ENCODE measurements at regions not wholly inside any gene's neighbourhood (a gene's known extent, or its start where the extent isn't known, plus 50 kb on each side); places are given as distances from the start of the nearest gene placed in this dataset.

DNA sequence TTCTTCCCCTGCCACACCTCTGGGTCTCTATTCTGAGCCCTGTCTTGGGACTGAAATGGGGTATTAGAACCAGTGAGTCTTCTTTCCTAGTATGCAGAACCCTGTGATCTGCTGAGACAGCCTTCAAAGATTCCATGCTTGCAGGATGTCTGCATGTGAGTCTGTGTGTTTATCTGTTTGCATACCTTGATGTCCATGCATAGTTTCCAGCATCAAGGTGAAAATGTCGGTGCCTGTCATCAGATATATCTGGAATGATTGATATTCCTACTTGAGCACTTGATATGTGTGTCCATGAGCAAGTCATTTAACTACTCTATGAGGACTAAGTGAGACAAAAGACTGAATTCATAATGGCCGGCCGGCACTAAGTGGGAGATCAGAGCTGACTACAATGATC, 117.0 kb upstream of the HS3ST1 start:
- Histone ChIP-seq H3K9me3 (ENCODE audit: control insufficient read depth in 4 of 4, low read length in 3 of 4) (no peaks in the 10 kb centered on the region), H3K27me3 (ENCODE audit: control insufficient read depth in 4 of 4, insufficient read depth in 4 of 4, low read length in 3 of 4) (no peaks in the 10 kb centered on the region), H3K36me3 (ENCODE audit: control insufficient read depth in 4 of 4, insufficient read depth in 3 of 4, low read depth in 1 of 4, low read length in 3 of 4) (no peaks in the 10 kb centered on the region), H3K4me3 (ENCODE audit: low read depth in 1 of 3, low read length in 3 of 3) (no peak overlapping the region), H3K27ac (ENCODE audit: low read depth in 1 of 2, low read length in 2 of 2) (no peak overlapping the region), H3K9ac (ENCODE audit: low read depth in 1 of 2, low read length in 2 of 2) (no peak overlapping the region), H3K4me1 (ENCODE audit: control insufficient read depth in 4 of 4, insufficient read depth in 4 of 4, low read length in 3 of 4) (no peaks in the 10 kb centered on the region)
- no peak for DNase-seq (ENCODE audit: low spot score)
- no peak for TF ChIP-seq NR2F2 (IDR thresholded peaks at IDR 0.05)
- TF ChIP-seq, protein P1, sequence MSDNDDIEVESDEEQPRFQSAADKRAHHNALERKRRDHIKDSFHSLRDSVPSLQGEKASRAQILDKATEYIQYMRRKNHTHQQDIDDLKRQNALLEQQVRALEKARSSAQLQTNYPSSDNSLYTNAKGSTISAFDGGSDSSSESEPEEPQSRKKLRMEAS (IDR thresholded peaks at IDR 0.05), result no peak
- TF ChIP-seq, protein P2, sequence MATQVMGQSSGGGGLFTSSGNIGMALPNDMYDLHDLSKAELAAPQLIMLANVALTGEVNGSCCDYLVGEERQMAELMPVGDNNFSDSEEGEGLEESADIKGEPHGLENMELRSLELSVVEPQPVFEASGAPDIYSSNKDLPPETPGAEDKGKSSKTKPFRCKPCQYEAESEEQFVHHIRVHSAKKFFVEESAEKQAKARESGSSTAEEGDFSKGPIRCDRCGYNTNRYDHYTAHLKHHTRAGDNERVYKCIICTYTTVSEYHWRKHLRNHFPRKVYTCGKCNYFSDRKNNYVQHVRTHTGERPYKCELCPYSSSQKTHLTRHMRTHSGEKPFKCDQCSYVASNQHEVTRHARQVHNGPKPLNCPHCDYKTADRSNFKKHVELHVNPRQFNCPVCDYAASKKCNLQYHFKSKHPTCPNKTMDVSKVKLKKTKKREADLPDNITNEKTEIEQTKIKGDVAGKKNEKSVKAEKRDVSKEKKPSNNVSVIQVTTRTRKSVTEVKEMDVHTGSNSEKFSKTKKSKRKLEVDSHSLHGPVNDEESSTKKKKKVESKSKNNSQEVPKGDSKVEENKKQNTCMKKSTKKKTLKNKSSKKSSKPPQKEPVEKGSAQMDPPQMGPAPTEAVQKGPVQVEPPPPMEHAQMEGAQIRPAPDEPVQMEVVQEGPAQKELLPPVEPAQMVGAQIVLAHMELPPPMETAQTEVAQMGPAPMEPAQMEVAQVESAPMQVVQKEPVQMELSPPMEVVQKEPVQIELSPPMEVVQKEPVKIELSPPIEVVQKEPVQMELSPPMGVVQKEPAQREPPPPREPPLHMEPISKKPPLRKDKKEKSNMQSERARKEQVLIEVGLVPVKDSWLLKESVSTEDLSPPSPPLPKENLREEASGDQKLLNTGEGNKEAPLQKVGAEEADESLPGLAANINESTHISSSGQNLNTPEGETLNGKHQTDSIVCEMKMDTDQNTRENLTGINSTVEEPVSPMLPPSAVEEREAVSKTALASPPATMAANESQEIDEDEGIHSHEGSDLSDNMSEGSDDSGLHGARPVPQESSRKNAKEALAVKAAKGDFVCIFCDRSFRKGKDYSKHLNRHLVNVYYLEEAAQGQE (IDR thresholded peaks at IDR 0.05), result no peak
- 94% methylated on average over 3 of the region's 3 CpGs for WGBS

DNA sequence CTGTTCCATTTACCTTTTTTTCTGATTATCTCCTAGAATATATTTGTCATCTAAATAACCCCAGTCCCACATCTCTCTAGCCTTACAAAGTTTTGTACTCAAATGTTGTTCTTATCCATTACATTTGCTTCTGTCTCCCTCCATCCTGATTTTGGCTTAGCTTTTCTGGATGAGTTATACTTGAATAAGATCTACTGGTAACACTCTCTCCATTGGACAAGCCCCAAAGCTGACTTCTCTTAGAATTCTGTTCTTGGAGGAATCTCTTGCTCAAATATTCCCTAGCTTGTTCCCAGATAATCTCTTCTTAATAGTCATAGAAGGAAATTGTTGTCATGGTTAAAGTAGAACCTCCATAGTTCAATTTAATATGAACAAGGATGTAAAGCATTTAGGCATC, 115.5 kb upstream of the HS3ST1 start:
- no peaks in the 10 kb centered on the region for H3K27me3 ChIP-seq (ENCODE audit: control insufficient read depth in 4 of 4, insufficient read depth in 4 of 4, low read length in 3 of 4)
- H3K4me1 ChIP-seq (ENCODE audit: control insufficient read depth in 4 of 4, insufficient read depth in 4 of 4, low read length in 3 of 4), result no peaks in the 10 kb centered on the region
- TF ChIP-seq FOXA1 (IDR thresholded peaks at IDR 0.05), result no peak
- TF ChIP-seq, protein P3, sequence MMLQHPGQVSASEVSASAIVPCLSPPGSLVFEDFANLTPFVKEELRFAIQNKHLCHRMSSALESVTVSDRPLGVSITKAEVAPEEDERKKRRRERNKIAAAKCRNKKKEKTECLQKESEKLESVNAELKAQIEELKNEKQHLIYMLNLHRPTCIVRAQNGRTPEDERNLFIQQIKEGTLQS (IDR thresholded peaks at IDR 0.05), result no peak
- TF ChIP-seq RAD21 (IDR thresholded peaks at IDR 0.05), result no peak
- TF ChIP-seq EGR1 (IDR thresholded peaks at IDR 0.05; ENCODE audit: low read depth in 2 of 2), result no peak
- no peak for TF ChIP-seq YY1 (IDR thresholded peaks at IDR 0.05)
- no peak for TF ChIP-seq TAF1 (conservative IDR thresholded peaks at IDR 0.05)
- no peak for TF ChIP-seq NR2F2 (IDR thresholded peaks at IDR 0.05)
- no peak for TF ChIP-seq SP1 (IDR thresholded peaks at IDR 0.05)
- TF ChIP-seq, protein P2 (IDR thresholded peaks at IDR 0.05), result no peak
- H3K4me3 ChIP-seq (ENCODE audit: low read depth in 1 of 3, low read length in 3 of 3), result no peak overlapping the region
- no peak overlapping the region for H3K27ac ChIP-seq (ENCODE audit: low read depth in 1 of 2, low read length in 2 of 2)
- no peaks in the 10 kb centered on the region for H3K9me3 ChIP-seq (ENCODE audit: control insufficient read depth in 4 of 4, low read length in 3 of 4)
- DNase-seq (ENCODE audit: low spot score), result no peak
- no peaks in the 10 kb centered on the region for H3K36me3 ChIP-seq (ENCODE audit: control insufficient read depth in 4 of 4, insufficient read depth in 3 of 4, low read depth in 1 of 4, low read length in 3 of 4)
- no peak overlapping the region for H3K9ac ChIP-seq (ENCODE audit: low read depth in 1 of 2, low read length in 2 of 2)

DNA sequence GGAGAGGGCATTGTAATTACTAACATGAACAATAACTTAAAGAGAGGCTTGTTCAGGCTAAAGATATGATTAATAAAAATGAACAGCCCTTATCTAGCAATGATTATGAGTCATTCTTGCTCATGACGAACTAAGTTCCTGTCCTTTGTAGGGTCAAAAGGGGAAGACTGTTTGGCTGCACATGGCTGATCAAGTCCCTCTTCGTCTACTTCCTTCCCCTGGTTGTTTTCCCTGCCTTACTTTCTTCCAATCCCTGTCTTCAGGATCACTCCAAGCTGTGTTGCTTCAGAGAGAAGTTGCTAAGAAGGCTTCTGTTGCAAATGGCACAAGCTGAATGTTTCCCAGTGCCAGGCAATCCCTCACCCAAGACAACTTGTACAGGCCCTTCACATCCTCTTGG, 115.0 kb upstream of the HS3ST1 start:
- DNase-seq (ENCODE audit: low spot score), result no peak
- WGBS, result 37% methylated on average over 2 of the region's 2 CpGs
- TF ChIP-seq, protein P3 (IDR thresholded peaks at IDR 0.05), result no peak
- TF ChIP-seq NR2F2 (IDR thresholded peaks at IDR 0.05) (peak; percentile 55), RAD21 (IDR thresholded peaks at IDR 0.05) (no peak), SP1 (IDR thresholded peaks at IDR 0.05) (peak; percentile 7), HNF4G (IDR thresholded peaks at IDR 0.05) (no peak), JUND (IDR thresholded peaks at IDR 0.05) (peak; percentile 45 to 77)
- TF ChIP-seq, protein P1 (IDR thresholded peaks at IDR 0.05), result peak; percentile 30
- no peaks in the 10 kb centered on the region for H3K4me1 ChIP-seq (ENCODE audit: control insufficient read depth in 4 of 4, insufficient read depth in 4 of 4, low read length in 3 of 4)
- no peaks in the 10 kb centered on the region for H3K36me3 ChIP-seq (ENCODE audit: control insufficient read depth in 4 of 4, insufficient read depth in 3 of 4, low read depth in 1 of 4, low read length in 3 of 4)
- no peaks in the 10 kb centered on the region for H3K9me3 ChIP-seq (ENCODE audit: control insufficient read depth in 4 of 4, low read length in 3 of 4)
- H3K9ac ChIP-seq (ENCODE audit: low read depth in 1 of 2, low read length in 2 of 2), result no peak overlapping the region
- no peak overlapping the region for H3K27ac ChIP-seq (ENCODE audit: low read depth in 1 of 2, low read length in 2 of 2)
- H3K27me3 ChIP-seq (ENCODE audit: control insufficient read depth in 4 of 4, insufficient read depth in 4 of 4, low read length in 3 of 4), result no peaks in the 10 kb centered on the region
- no peak overlapping the region for H3K4me3 ChIP-seq (ENCODE audit: low read depth in 1 of 3, low read length in 3 of 3)
